Kidney epithelial cell (primary cell): ENCODE measurements at regions not wholly inside any gene's neighbourhood (a gene's known extent, or its start where the extent isn't known, plus 50 kb on each side); places are given as distances from the start of the nearest gene placed in this dataset.

Experiments
- DNase-seq: peaks from one replicate; pipeline ENCODE4 v3.0.0-alpha.2; 2010; ENCODE audit warnings: low read depth
- H3K27me3 ChIP-seq: 2 replicates; pipeline ENCODE4 v1.6.0; 2011; ENCODE audit warnings: low read length; ENCODE audit not compliant: control insufficient read depth, insufficient read depth
- H3K36me3 ChIP-seq: 2 replicates; pipeline ENCODE4 v1.5.1; 2011; ENCODE audit warnings: low read length; ENCODE audit not compliant: control insufficient read depth, insufficient read depth
- H3K4me3 ChIP-seq: 2 replicates; pipeline ENCODE4 v1.5.1; 2011; ENCODE audit warnings: low read depth, mild to moderate bottlenecking, control low read depth, low read length
- CTCF ChIP-seq: IDR thresholded peaks from 2 replicates; pipeline ENCODE4 v1.5.1; 2011; ENCODE audit warnings: mild to moderate bottlenecking, moderate library complexity, low read length, control low read depth, inconsistent platforms; ENCODE audit not compliant: insufficient read depth, poor library complexity, severe bottlenecking

GRCh38 chr5:144778561-144778960 is 607.9 kb downstream of the KCTD16 start:
- Histone ChIP-seq H3K4me3 (no peak overlapping the region), H3K27me3 (no peaks in the 10 kb centered on the region), H3K36me3 (no peaks in the 10 kb centered on the region)
- DNase-seq = no peak
- no peak for TF ChIP-seq CTCF

GRCh38 chr5:144774197-144774596 is 603.5 kb downstream of the KCTD16 start:
- DNase-seq = no peak
- Histone ChIP-seq H3K27me3 (no peaks in the 10 kb centered on the region), H3K36me3 (no peaks in the 10 kb centered on the region), H3K4me3 (no peak overlapping the region)
- no peak for TF ChIP-seq CTCF

- no peak overlapping the region for H3K4me3 ChIP-seq
- no peaks in the 10 kb centered on the region for H3K36me3 ChIP-seq
- no peaks in the 10 kb centered on the region for H3K27me3 ChIP-seq
- TF ChIP-seq CTCF = no peak
- DNase-seq = no peak
Observed at GRCh38 chr5:144773628-144774027, 603.0 kb downstream of the KCTD16 start.

GRCh38 chr5:144771802-144772201 is 601.1 kb downstream of the KCTD16 start:
- no peaks in the 10 kb centered on the region for H3K27me3 ChIP-seq
- DNase-seq = no peak
- no peaks in the 10 kb centered on the region for H3K36me3 ChIP-seq
- TF ChIP-seq CTCF = no peak
- no peak overlapping the region for H3K4me3 ChIP-seq

GRCh38 chr5:144742361-144742760 is 571.7 kb downstream of the KCTD16 start:
- no peaks in the 10 kb centered on the region for H3K27me3 ChIP-seq
- no peaks in the 10 kb centered on the region for H3K36me3 ChIP-seq
- no peak overlapping the region for H3K4me3 ChIP-seq
- DNase-seq = no peak
- TF ChIP-seq CTCF = no peak

- H3K4me3 ChIP-seq = no peak overlapping the region
- no peak for DNase-seq
- H3K27me3 ChIP-seq = no peaks in the 10 kb centered on the region
- no peaks in the 10 kb centered on the region for H3K36me3 ChIP-seq
- TF ChIP-seq CTCF = no peak
Observed at GRCh38 chr5:144731786-144732185, 561.1 kb downstream of the KCTD16 start.
